Progenitor cell of endocrine pancreas (in vitro differentiated cells): ENCODE measurements at regions not wholly inside any gene's neighbourhood (a gene's known extent, or its start where the extent isn't known, plus 50 kb on each side); places are given as distances from the start of the nearest gene placed in this dataset.

ENCODE experiments used
- DNase-seq: peaks from one replicate; pipeline ENCODE4 v3.0.0; 2021; ENCODE audit warnings: low spot score; ENCODE audit not compliant: unreplicated experiment
- H3K27ac Mint-ChIP-seq: 2 replicates; pipeline ENCODE4 v1.8.0; 2021; ENCODE audit warnings: mild to moderate bottlenecking, moderate library complexity, mixed read lengths
- H3K27me3 Mint-ChIP-seq: 2 replicates; pipeline ENCODE4 v1.8.0; 2021; ENCODE audit warnings: mixed read lengths
- H3K36me3 Mint-ChIP-seq: 2 replicates; pipeline ENCODE4 v1.8.0; 2022; ENCODE audit warnings: mixed read lengths; ENCODE audit not compliant: insufficient read depth
- H3K4me1 Mint-ChIP-seq: 2 replicates; pipeline ENCODE4 v1.8.0; 2021; ENCODE audit warnings: low read depth, mixed read lengths
- H3K4me3 Mint-ChIP-seq: 2 replicates; pipeline ENCODE4 v1.8.0; 2021; ENCODE audit warnings: low read depth, mild to moderate bottlenecking, moderate library complexity, mixed read lengths
- H3K9me3 Mint-ChIP-seq: 2 replicates; pipeline ENCODE4 v1.8.0; 2021; ENCODE audit warnings: low read depth, mixed read lengths
- CTCF ChIP-seq: fragments of 200-600 bp; sonication (generic); IDR thresholded peaks from one replicate; pipeline ENCODE4 v1.5.0; 2021; ENCODE audit warnings: antibody characterized with exemption, mild to moderate bottlenecking; ENCODE audit not compliant: unreplicated experiment

DNA sequence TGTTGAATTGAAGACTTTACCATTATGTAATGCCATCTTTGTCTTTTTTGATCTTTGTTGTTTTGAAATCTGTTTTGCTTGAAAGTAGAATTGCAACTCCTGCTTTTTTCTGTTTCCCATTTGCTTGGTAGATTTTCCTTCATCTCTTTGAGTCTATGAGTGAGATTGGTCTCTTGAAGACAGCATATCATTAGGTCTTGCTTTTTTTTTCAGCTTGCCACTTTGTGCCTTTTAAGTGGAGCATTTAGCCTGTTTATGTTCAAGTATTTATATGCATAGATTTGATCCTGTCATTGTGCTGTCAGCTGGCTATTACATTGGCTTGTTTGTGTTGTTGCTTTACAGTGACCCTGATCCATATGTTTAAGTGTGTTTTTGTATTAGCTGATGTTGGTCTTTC lies 131.8 kb downstream of the ZIC1 start:
- Mint-ChIP-seq H3K4me3 (no peak overlapping the region), H3K9me3 (peaks cover 26% of the 10 kb centered on the region), H3K27me3 (no peaks in the 10 kb centered on the region), H3K36me3 (peaks cover 1% of the 10 kb centered on the region), H3K27ac (no peak overlapping the region), H3K4me1 (no peaks in the 10 kb centered on the region)
- no peak for DNase-seq
- TF ChIP-seq CTCF = no peak

DNA sequence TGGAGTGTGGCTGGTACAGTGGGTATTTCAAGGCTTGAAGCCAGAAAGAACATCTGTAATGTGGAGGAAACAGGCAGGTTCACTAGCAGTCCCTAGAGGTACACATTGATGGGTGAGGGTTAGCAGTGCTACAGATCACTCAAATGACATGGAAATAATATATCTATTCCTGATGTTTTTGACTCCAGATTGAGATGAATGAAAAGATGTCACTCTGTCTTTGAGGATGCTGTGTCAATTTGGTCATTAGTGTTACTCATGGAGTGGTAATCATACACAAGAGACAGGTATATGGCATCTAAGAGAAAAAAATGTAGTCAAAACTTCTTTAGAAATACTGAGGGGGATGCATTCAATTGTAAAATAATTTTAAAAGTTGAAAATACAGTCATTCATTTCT lies 135.1 kb downstream of the ZIC1 start:
- no peaks in the 10 kb centered on the region for H3K4me1 Mint-ChIP-seq
- H3K27me3 Mint-ChIP-seq = no peaks in the 10 kb centered on the region
- H3K36me3 Mint-ChIP-seq = peaks cover 1% of the 10 kb centered on the region
- H3K27ac Mint-ChIP-seq = no peak overlapping the region
- peaks cover 22% of the 10 kb centered on the region for H3K9me3 Mint-ChIP-seq
- TF ChIP-seq CTCF = no peak
- DNase-seq = no peak
- H3K4me3 Mint-ChIP-seq = no peak overlapping the region

DNA sequence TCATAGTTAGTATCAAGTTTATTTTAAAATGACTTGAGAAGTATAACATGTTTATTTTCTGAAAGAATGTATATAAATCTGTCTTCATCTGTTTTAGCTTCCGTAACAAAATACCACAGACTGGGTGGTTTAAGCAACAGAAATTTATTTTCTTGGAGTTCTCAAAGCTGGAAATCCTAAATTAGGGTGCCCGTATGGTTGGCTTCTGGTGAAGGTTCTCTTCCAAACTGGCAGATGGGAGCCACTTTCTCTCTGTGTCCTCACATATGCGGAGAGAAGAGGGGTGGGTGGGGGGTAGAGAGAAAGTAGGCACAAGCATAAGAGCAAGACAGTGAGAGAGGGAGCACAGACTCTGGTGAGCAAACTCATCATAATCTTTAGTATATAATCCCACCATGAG lies 142.3 kb downstream of the ZIC1 start:
- no peak overlapping the region for H3K4me3 Mint-ChIP-seq
- H3K27ac Mint-ChIP-seq = no peak overlapping the region
- H3K4me1 Mint-ChIP-seq = peaks cover 2% of the 10 kb centered on the region
- H3K36me3 Mint-ChIP-seq = no peaks in the 10 kb centered on the region
- H3K9me3 Mint-ChIP-seq = no peaks in the 10 kb centered on the region
- TF ChIP-seq CTCF = no peak
- no peak for DNase-seq
- no peaks in the 10 kb centered on the region for H3K27me3 Mint-ChIP-seq

DNA sequence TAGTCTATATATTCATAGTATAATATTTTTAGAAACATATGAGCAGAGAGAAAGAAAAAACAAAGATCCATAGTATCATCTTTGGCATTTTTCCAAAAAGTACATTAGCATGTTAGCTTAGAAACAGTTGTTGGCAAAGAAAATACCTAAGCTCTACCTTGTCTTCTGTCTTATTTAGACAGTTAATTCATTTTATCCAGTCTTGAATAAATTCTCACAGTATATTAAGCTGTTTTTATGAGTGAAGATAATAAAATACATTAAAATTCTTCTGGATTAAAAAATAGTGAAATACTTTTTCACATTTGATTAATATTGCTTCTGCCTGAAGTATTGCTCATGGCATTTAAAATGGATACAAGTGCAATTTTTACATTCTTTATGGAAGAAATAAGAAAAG lies 145.2 kb downstream of the ZIC1 start:
- Mint-ChIP-seq H3K27ac (no peak overlapping the region), H3K4me3 (no peak overlapping the region)

DNA sequence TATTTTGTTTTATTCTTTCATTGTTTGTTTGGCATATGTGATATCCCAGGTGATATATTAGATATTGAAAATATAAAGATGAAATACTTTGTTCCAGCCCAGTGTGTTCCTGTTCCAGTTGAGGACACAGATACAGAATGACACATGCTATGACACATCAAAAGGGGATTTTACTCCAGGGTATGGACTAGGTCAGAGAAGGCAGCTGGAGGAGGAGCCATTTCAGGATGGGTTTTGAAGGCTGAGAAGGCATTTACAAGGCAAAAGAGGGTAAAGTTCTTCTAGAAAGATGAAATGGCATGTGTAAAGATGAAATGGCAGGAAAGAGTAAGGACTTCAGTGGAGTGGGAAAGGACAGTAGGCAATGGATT lies 163.8 kb downstream of the ZIC1 start:
- Mint-ChIP-seq H3K27me3 (no peaks in the 10 kb centered on the region), H3K4me1 (no peaks in the 10 kb centered on the region), H3K4me3 (no peak overlapping the region), H3K36me3 (no peaks in the 10 kb centered on the region), H3K9me3 (no peaks in the 10 kb centered on the region), H3K27ac (no peak overlapping the region)
- no peak for DNase-seq
- no peak for TF ChIP-seq CTCF

More for the DNA sequence above, 145.2 kb downstream of the ZIC1 start:
- Mint-ChIP-seq H3K9me3 (no peaks in the 10 kb centered on the region), H3K4me1 (peaks cover 2% of the 10 kb centered on the region), H3K27me3 (no peaks in the 10 kb centered on the region), H3K36me3 (no peaks in the 10 kb centered on the region)
- no peak for TF ChIP-seq CTCF
- DNase-seq = no peak
